Nucleus accumbens (tissue), 56 donors: ENCODE measurements at regions not wholly inside any gene's neighbourhood (a gene's known extent, or its start where the extent isn't known, plus 50 kb on each side); places are given as distances from the start of the nearest gene placed in this dataset.

Experiments
- DNase-seq, 56 donors: peaks; one replicate each; lab custom pipeline; 2025; lab: John Stamatoyannopoulos, UW

- no peak for DNase-seq
Observed at GRCh38 chr11:80365076-80365725, 924.4 kb upstream of the TENM4 start.

- DNase-seq, result no peak
Observed at GRCh38 chr11:80362563-80363340, 921.9 kb upstream of the TENM4 start.

GRCh38 chr11:80355251-80355650 is 914.4 kb upstream of the TENM4 start:
- no peak for DNase-seq

- no peak for DNase-seq
Observed at GRCh38 chr11:80350541-80350940, 909.7 kb upstream of the TENM4 start.

- no peak for DNase-seq
Observed at GRCh38 chr11:80349997-80350396, 909.2 kb upstream of the TENM4 start.

- DNase-seq, result no peak
Observed at GRCh38 chr11:80346353-80347059, 905.7 kb upstream of the TENM4 start.

GRCh38 chr11:80343436-80343835 is 902.6 kb upstream of the TENM4 start:
- no peak for DNase-seq

- no peak for DNase-seq
Observed at GRCh38 chr11:80338231-80338630, 897.4 kb upstream of the TENM4 start.

- no peak for DNase-seq
Observed at GRCh38 chr11:80331694-80332093, 890.9 kb upstream of the TENM4 start.

- DNase-seq, result peak in 4 of 56 donors; percentile 3 to 17 (median 8)
Observed at GRCh38 chr11:80330264-80330663, 889.4 kb upstream of the TENM4 start.

- DNase-seq, result no peak
Observed at GRCh38 chr11:80328774-80329173, 887.9 kb upstream of the TENM4 start.

GRCh38 chr11:80327956-80328614 is 887.3 kb upstream of the TENM4 start:
- no peak for DNase-seq

GRCh38 chr11:80321786-80322185 is 881.0 kb upstream of the TENM4 start:
- no peak for DNase-seq

GRCh38 chr11:80320765-80321164 is 879.9 kb upstream of the TENM4 start:
- DNase-seq, result no peak

GRCh38 chr11:80320226-80320625 is 879.4 kb upstream of the TENM4 start:
- DNase-seq, result no peak

- DNase-seq, result no peak
Observed at GRCh38 chr11:80317612-80318011, 876.8 kb upstream of the TENM4 start.

GRCh38 chr11:80315200-80315599 is 874.4 kb upstream of the TENM4 start:
- DNase-seq, result no peak

- DNase-seq, result no peak
Observed at GRCh38 chr11:80309301-80309700, 868.5 kb upstream of the TENM4 start.

GRCh38 chr11:80307676-80308075 is 866.8 kb upstream of the TENM4 start:
- DNase-seq, result no peak

GRCh38 chr11:80297858-80298632 is 857.2 kb upstream of the TENM4 start:
- no peak for DNase-seq
